Hematopoietic multipotent progenitor cell treated with erythropoietin and hydrocortisone succinate and interleukin-3 and kit ligand, for 17 days (in vitro differentiated cells): ENCODE measurements at regions not wholly inside any gene's neighbourhood (a gene's known extent, or its start where the extent isn't known, plus 50 kb on each side); places are given as distances from the start of the nearest gene placed in this dataset.

Source experiments
- DNase-seq: peaks from one replicate; pipeline ENCODE4 v3.0.0-alpha.2; 2015; ENCODE audit warnings: low spot score

GRCh38 chr9:38227061-38227540 is 158.1 kb upstream of the SHB start:
- DNase-seq: no peak

GRCh38 chr9:38226491-38226951 is 157.5 kb upstream of the SHB start:
- no peak for DNase-seq

GRCh38 chr9:38224941-38225340 is 155.9 kb upstream of the SHB start:
- DNase-seq: no peak

- no peak for DNase-seq
These were observed 147.5 kb upstream of the SHB start for GRCh38 chr9:38216572-38216971.

- DNase-seq: no peak
These were observed 146.4 kb upstream of the SHB start for GRCh38 chr9:38215465-38215864.

- DNase-seq: no peak
These were observed 145.4 kb upstream of the SHB start for GRCh38 chr9:38214432-38214831.

- no peak for DNase-seq
These were observed 144.7 kb upstream of the SHB start for GRCh38 chr9:38213631-38214299.

- DNase-seq: no peak
These were observed 143.0 kb upstream of the SHB start for GRCh38 chr9:38212016-38212415.

GRCh38 chr9:38211002-38211401 is 142.0 kb upstream of the SHB start:
- no peak for DNase-seq

- no peak for DNase-seq
These were observed 139.3 kb upstream of the SHB start for GRCh38 chr9:38208206-38208901.

GRCh38 chr9:38207247-38207778 is 138.3 kb upstream of the SHB start:
- no peak for DNase-seq

GRCh38 chr9:38205279-38205678 is 136.3 kb upstream of the SHB start:
- DNase-seq: no peak

GRCh38 chr9:38202336-38202938 is 133.4 kb upstream of the SHB start:
- no peak for DNase-seq

GRCh38 chr9:38201844-38202243 is 132.8 kb upstream of the SHB start:
- no peak for DNase-seq

GRCh38 chr9:38200431-38200830 is 131.4 kb upstream of the SHB start:
- DNase-seq: no peak

GRCh38 chr9:38198140-38198539 is 129.1 kb upstream of the SHB start:
- DNase-seq: no peak

- no peak for DNase-seq
These were observed 127.7 kb upstream of the SHB start for GRCh38 chr9:38196714-38197113.

- DNase-seq: no peak
These were observed 126.7 kb upstream of the SHB start for GRCh38 chr9:38195737-38196161.

GRCh38 chr9:38194870-38195269 is 125.8 kb upstream of the SHB start:
- no peak for DNase-seq

GRCh38 chr9:38192731-38193265 is 123.8 kb upstream of the SHB start:
- no peak for DNase-seq

- no peak for DNase-seq
These were observed 117.5 kb upstream of the SHB start for GRCh38 chr9:38186404-38187115.
